ENCODE measurements at regions not wholly inside any gene's neighbourhood (a gene's known extent, or its start where the extent isn't known, plus 50 kb on each side); places are given as distances from the start of the nearest gene placed in this dataset.

- no peak for TF ChIP-seq ZBTB4 (CRISPR knock-in tag; IDR thresholded peaks at IDR 0.05)
- TF ChIP-seq RELB (IDR thresholded peaks at IDR 0.05; ENCODE audit: low read depth), result no peak
- no peak for TF ChIP-seq ZNF384 (IDR thresholded peaks at IDR 0.05; ENCODE audit: borderline replicate concordance, low read depth, low read length)
- TF ChIP-seq IRF5 (IDR thresholded peaks at IDR 0.05; ENCODE audit: borderline replicate concordance), result no peak
- TF ChIP-seq NRF1 (conservative IDR thresholded peaks at IDR 0.05; ENCODE audit: low read depth, low read length), result no peak
- no peak for TF ChIP-seq JUND (IDR thresholded peaks at IDR 0.05; ENCODE audit: low read depth, low read length)
- TF ChIP-seq RBBP5 (conservative IDR thresholded peaks at IDR 0.05), result no peak
- TF ChIP-seq, protein P1, sequence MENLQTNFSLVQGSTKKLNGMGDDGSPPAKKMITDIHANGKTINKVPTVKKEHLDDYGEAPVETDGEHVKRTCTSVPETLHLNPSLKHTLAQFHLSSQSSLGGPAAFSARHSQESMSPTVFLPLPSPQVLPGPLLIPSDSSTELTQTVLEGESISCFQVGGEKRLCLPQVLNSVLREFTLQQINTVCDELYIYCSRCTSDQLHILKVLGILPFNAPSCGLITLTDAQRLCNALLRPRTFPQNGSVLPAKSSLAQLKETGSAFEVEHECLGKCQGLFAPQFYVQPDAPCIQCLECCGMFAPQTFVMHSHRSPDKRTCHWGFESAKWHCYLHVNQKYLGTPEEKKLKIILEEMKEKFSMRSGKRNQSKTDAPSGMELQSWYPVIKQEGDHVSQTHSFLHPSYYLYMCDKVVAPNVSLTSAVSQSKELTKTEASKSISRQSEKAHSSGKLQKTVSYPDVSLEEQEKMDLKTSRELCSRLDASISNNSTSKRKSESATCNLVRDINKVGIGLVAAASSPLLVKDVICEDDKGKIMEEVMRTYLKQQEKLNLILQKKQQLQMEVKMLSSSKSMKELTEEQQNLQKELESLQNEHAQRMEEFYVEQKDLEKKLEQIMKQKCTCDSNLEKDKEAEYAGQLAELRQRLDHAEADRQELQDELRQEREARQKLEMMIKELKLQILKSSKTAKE (IDR thresholded peaks at IDR 0.05; ENCODE audit: low read depth, poor library complexity, severe bottlenecking), result no peak
- TF ChIP-seq USF1 (IDR thresholded peaks at IDR 0.05; ENCODE audit: borderline replicate concordance, extremely low read length, insufficient read depth, low read depth, low read length), result no peak
- no peak for TF ChIP-seq RB1 (IDR thresholded peaks at IDR 0.05; ENCODE audit: borderline replicate concordance)
- TF ChIP-seq CHD4 (IDR thresholded peaks at IDR 0.05), result no peak
- no peak for TF ChIP-seq SREBF2 (IDR thresholded peaks at IDR 0.05; ENCODE audit: low read length)
- TF ChIP-seq NKRF (conservative IDR thresholded peaks at IDR 0.05), result no peak
Measured at GRCh38 chr3:150240891-150241290, 167.2 kb upstream of the TSC22D2 start (continued).
